ENCODE measurements at regions not wholly inside any gene's neighbourhood (a gene's known extent, or its start where the extent isn't known, plus 50 kb on each side); places are given as distances from the start of the nearest gene placed in this dataset.
"Not testable (repeated sequence)": the region's sequence is repeated elsewhere in the genome, so short reads cannot be mapped to it uniquely, and the experiment has no call there.

GRCh38 chr7:57646901-57647246, 196.9 kb downstream of the ZNF716 start:
- ATAC-seq (no peak), DNase-seq (no peak)
- H3K27ac ChIP-seq = no peak overlapping the region
- 87 to 90% methylated on average over 24 of the region's 24 CpGs for WGBS, 2 donors
- H3K9me3 ChIP-seq = peaks cover 0 to 67% (median 0%) of the 10 kb centered on the region in 11 donors
- H3K4me3 ChIP-seq = no peak overlapping the region
- no peaks in the 10 kb centered on the region for H3K4me1 ChIP-seq
- intact Hi-C loops (cut with DNase I) = no loop called here
- H3K36me3 ChIP-seq = no peaks in the 10 kb centered on the region
- no peaks in the 10 kb centered on the region for H3K27me3 ChIP-seq
- no peak for TF ChIP-seq CTCF (IDR thresholded peaks at IDR 0.05)

- ATAC-seq; H3K36me3 ChIP-seq; intact Hi-C loops (cut with DNase I); DNase-seq; H3K4me1 ChIP-seq; H3K27me3 ChIP-seq; H3K4me3 ChIP-seq; H3K27ac ChIP-seq: not testable (repeated sequence)
- 87 to 89% methylated on average over 17 of the region's 17 CpGs for whole genome bisulfite sequencing, 2 donors
- peaks cover 0 to 69% (median 0%) of the 10 kb centered on the region in 11 donors for H3K9me3 ChIP-seq
These were observed 200.4 kb downstream of the ZNF716 start for GRCh38 chr7:57650401-57650800.

GRCh38 chr7:57651006-57651405, 201.0 kb downstream of the ZNF716 start:
- WGBS, 2 donors = 68 to 70% methylated on average over 28 of the region's 28 CpGs
- intact Hi-C loops (cut with DNase I) = no loop called here
- ATAC-seq = no peak

GRCh38 chr7:57651611-57652010, 201.6 kb downstream of the ZNF716 start:
- H3K27ac ChIP-seq; H3K36me3 ChIP-seq; intact Hi-C loops (cut with DNase I); H3K4me3 ChIP-seq; H3K27me3 ChIP-seq; ATAC-seq; DNase-seq; H3K4me1 ChIP-seq: not testable (repeated sequence)
- WGBS, 2 donors = 82 to 88% methylated on average over 19 of the region's 19 CpGs
- peaks cover 0 to 64% (median 0%) of the 10 kb centered on the region in 11 donors for H3K9me3 ChIP-seq

More at GRCh38 chr7:57651006-57651405, 201.0 kb downstream of the ZNF716 start:
- H3K36me3 ChIP-seq = no peaks in the 10 kb centered on the region
- TF ChIP-seq CTCF (IDR thresholded peaks at IDR 0.05) = no peak
- DNase-seq = no peak
- no peaks in the 10 kb centered on the region for H3K27me3 ChIP-seq
- H3K4me1 ChIP-seq = no peaks in the 10 kb centered on the region
- peaks cover 0 to 67% (median 0%) of the 10 kb centered on the region in 11 donors for H3K9me3 ChIP-seq
- H3K4me3 ChIP-seq = no peak overlapping the region
- H3K27ac ChIP-seq = no peak overlapping the region

GRCh38 chr7:57653262-57653830, 203.4 kb downstream of the ZNF716 start:
- intact Hi-C loops (cut with DNase I) = no loop called here

GRCh38 chr7:57655156-57655871, 205.3 kb downstream of the ZNF716 start:
- H3K27me3 ChIP-seq; H3K27ac ChIP-seq; H3K4me1 ChIP-seq; H3K4me3 ChIP-seq; intact Hi-C loops (cut with DNase I); H3K36me3 ChIP-seq; DNase-seq; ATAC-seq: not testable (repeated sequence)
- peaks cover 0 to 53% (median 0%) of the 10 kb centered on the region in 11 donors for H3K9me3 ChIP-seq
- WGBS, 2 donors = 80 to 81% methylated on average over 31 of the region's 31 CpGs

More at GRCh38 chr7:57653262-57653830, 203.4 kb downstream of the ZNF716 start:
- Histone ChIP-seq H3K27ac (no peak overlapping the region), H3K9me3 (peaks cover 0 to 55% (median 0%) of the 10 kb centered on the region in 11 donors), H3K27me3 (no peaks in the 10 kb centered on the region), H3K4me1 (no peaks in the 10 kb centered on the region), H3K4me3 (no peak overlapping the region), H3K36me3 (no peaks in the 10 kb centered on the region)
- DNase-seq = no peak
- no peak for TF ChIP-seq CTCF (IDR thresholded peaks at IDR 0.05)
- WGBS, 2 donors = 86 to 89% methylated on average over 36 of the region's 36 CpGs
- peak in 1 of 8 donors; percentile 44 for ATAC-seq

GRCh38 chr7:57659226-57659625, 209.2 kb downstream of the ZNF716 start:
- ATAC-seq = not testable (repeated sequence)

GRCh38 chr7:57676928-57677327, 227.0 kb downstream of the ZNF716 start:
- ATAC-seq; H3K36me3 ChIP-seq; H3K27ac ChIP-seq; DNase-seq; intact Hi-C loops (cut with DNase I); H3K27me3 ChIP-seq; H3K4me3 ChIP-seq; H3K4me1 ChIP-seq: not testable (repeated sequence)
- H3K9me3 ChIP-seq = peaks cover 0 to 34% (median 0%) of the 10 kb centered on the region in 11 donors
- WGBS, 2 donors = 9 to 15% methylated on average over 1 of the region's 1 CpG

More at GRCh38 chr7:57659226-57659625, 209.2 kb downstream of the ZNF716 start:
- WGBS, 2 donors = 43 to 45% methylated on average over 4 of the region's 4 CpGs
- H3K4me1 ChIP-seq; H3K36me3 ChIP-seq; DNase-seq; H3K4me3 ChIP-seq; H3K27me3 ChIP-seq; H3K27ac ChIP-seq; intact Hi-C loops (cut with DNase I): not testable (repeated sequence)
- H3K9me3 ChIP-seq = peaks cover 0 to 41% (median 0%) of the 10 kb centered on the region in 11 donors

Measured in heart right ventricle (tissue), 16 donors.